SHP77 treated with DMSO at 0.1 percent for 48 hours (cell line): ENCODE measurements at regions not wholly inside any gene's neighbourhood (a gene's known extent, or its start where the extent isn't known, plus 50 kb on each side); places are given as distances from the start of the nearest gene placed in this dataset.
"Not testable (repeated sequence)": the region's sequence is repeated elsewhere in the genome, so short reads cannot be mapped to it uniquely, and the experiment has no call there.

ENCODE experiments used
- DNase-seq: peaks from one replicate; lab custom pipeline; 2025; lab: John Stamatoyannopoulos, UW

- DNase-seq: no peak
These were observed 254.6 kb upstream of the GK2 start for GRCh38 chr4:79662651-79663050.

GRCh38 chr4:79661196-79661595 is 253.2 kb upstream of the GK2 start:
- no peak for DNase-seq

- not testable (repeated sequence) for DNase-seq
These were observed 251.4 kb upstream of the GK2 start for GRCh38 chr4:79659308-79659870.

- no peak for DNase-seq
These were observed 249.4 kb upstream of the GK2 start for GRCh38 chr4:79657379-79657778.

- DNase-seq: no peak
These were observed 245.8 kb upstream of the GK2 start for GRCh38 chr4:79653871-79654270.

- DNase-seq: no peak
These were observed 244.7 kb upstream of the GK2 start for GRCh38 chr4:79652738-79653137.

- peak; percentile 80 for DNase-seq
These were observed 244.2 kb upstream of the GK2 start for GRCh38 chr4:79652232-79652631.

GRCh38 chr4:79651456-79651855 is 243.4 kb upstream of the GK2 start:
- DNase-seq: peak; percentile 16

GRCh38 chr4:79650794-79651431 is 242.9 kb upstream of the GK2 start:
- no peak for DNase-seq

- no peak for DNase-seq
These were observed 242.2 kb upstream of the GK2 start for GRCh38 chr4:79650217-79650616.

GRCh38 chr4:79645942-79646341 is 237.9 kb upstream of the GK2 start:
- no peak for DNase-seq

- no peak for DNase-seq
These were observed 230.7 kb upstream of the GK2 start for GRCh38 chr4:79638735-79639134.

GRCh38 chr4:79636991-79637390 is 229.0 kb upstream of the GK2 start:
- DNase-seq: no peak

- DNase-seq: no peak
These were observed 226.1 kb upstream of the GK2 start for GRCh38 chr4:79634111-79634510.

- no peak for DNase-seq
These were observed 224.1 kb upstream of the GK2 start for GRCh38 chr4:79632114-79632513.

- DNase-seq: no peak
These were observed 218.6 kb upstream of the GK2 start for GRCh38 chr4:79626611-79627010.

- DNase-seq: no peak
These were observed 218.1 kb upstream of the GK2 start for GRCh38 chr4:79626101-79626500.

- DNase-seq: no peak
These were observed 217.3 kb upstream of the GK2 start for GRCh38 chr4:79625361-79625760.

- DNase-seq: no peak
These were observed 215.2 kb upstream of the GK2 start for GRCh38 chr4:79623021-79623870.

- no peak for DNase-seq
These were observed 213.0 kb upstream of the GK2 start for GRCh38 chr4:79621061-79621460.

GRCh38 chr4:79620617-79621016 is 212.6 kb upstream of the GK2 start:
- DNase-seq: no peak

- DNase-seq: no peak
These were observed 205.4 kb upstream of the GK2 start for GRCh38 chr4:79613269-79613935.

- DNase-seq: no peak
These were observed 203.0 kb upstream of the GK2 start for GRCh38 chr4:79611026-79611425.
